ENCODE measurements at regions not wholly inside any gene's neighbourhood (a gene's known extent, or its start where the extent isn't known, plus 50 kb on each side); places are given as distances from the start of the nearest gene placed in this dataset.

- H3K4me1 ChIP-seq (replicated peaks in 1 of 2): no peaks in the 10 kb centered on the region
- no peaks in the 10 kb centered on the region for H3K9me3 ChIP-seq (replicated peaks in 1 of 3)
- no peak overlapping the region for H3K27ac ChIP-seq
- H3K36me3 ChIP-seq (replicated peaks in 1 of 2): no peaks in the 10 kb centered on the region
- intact Hi-C loops (cut with DNase I): no loop called here
- no peaks in the 10 kb centered on the region for H3K27me3 ChIP-seq
- WGBS, 4 donors: 60 to 75% (median 67%) methylated on average over 4 of the region's 4 CpGs
- TF ChIP-seq POLR2A (IDR thresholded peaks at IDR 0.05) (no peak), CTCF (IDR thresholded peaks at IDR 0.05) (no peak)
- no peak for DNase-seq
- no peak overlapping the region for H3K4me3 ChIP-seq
These were observed 277.4 kb downstream of the NKX6-1 start for GRCh38 chr4:84221704-84222103.

GRCh38 chr4:84220990-84221389 lies 278.1 kb downstream of the NKX6-1 start:
- intact Hi-C loops (cut with DNase I): no loop called here
- DNase-seq: no peak
- Histone ChIP-seq H3K27ac (no peak overlapping the region), H3K9me3 (replicated peaks in 1 of 3) (no peaks in the 10 kb centered on the region), H3K36me3 (replicated peaks in 1 of 2) (no peaks in the 10 kb centered on the region), H3K4me3 (no peak overlapping the region), H3K4me1 (replicated peaks in 1 of 2) (no peaks in the 10 kb centered on the region), H3K27me3 (no peaks in the 10 kb centered on the region)
- 73 to 81% (median 77%) methylated on average over 6 of the region's 6 CpGs for WGBS, 4 donors
- TF ChIP-seq CTCF (IDR thresholded peaks at IDR 0.05) (no peak), POLR2A (IDR thresholded peaks at IDR 0.05) (no peak)

- TF ChIP-seq CTCF (IDR thresholded peaks at IDR 0.05) (no peak), POLR2A (IDR thresholded peaks at IDR 0.05) (no peak)
- Histone ChIP-seq H3K9me3 (replicated peaks in 1 of 3) (no peaks in the 10 kb centered on the region), H3K4me3 (no peak overlapping the region), H3K27ac (no peak overlapping the region), H3K36me3 (replicated peaks in 1 of 2) (no peaks in the 10 kb centered on the region), H3K4me1 (replicated peaks in 1 of 2) (no peaks in the 10 kb centered on the region), H3K27me3 (no peaks in the 10 kb centered on the region)
- DNase-seq: no peak
- WGBS, 4 donors: 66 to 82% (median 74%) methylated on average over 1 of the region's 1 CpG
- intact Hi-C loops (cut with DNase I): no loop called here
These were observed 279.4 kb downstream of the NKX6-1 start for GRCh38 chr4:84219656-84220055.

GRCh38 chr4:84218031-84218430 lies 281.1 kb downstream of the NKX6-1 start:
- intact Hi-C loops (cut with DNase I): no loop called here
- Histone ChIP-seq H3K4me3 (no peak overlapping the region), H3K27ac (no peak overlapping the region), H3K36me3 (replicated peaks in 1 of 2) (no peaks in the 10 kb centered on the region), H3K4me1 (replicated peaks in 1 of 2) (no peaks in the 10 kb centered on the region), H3K27me3 (no peaks in the 10 kb centered on the region), H3K9me3 (replicated peaks in 1 of 3) (no peaks in the 10 kb centered on the region)
- no peak for DNase-seq
- TF ChIP-seq POLR2A (IDR thresholded peaks at IDR 0.05): no peak
- no peak for TF ChIP-seq CTCF (IDR thresholded peaks at IDR 0.05)
- WGBS, 4 donors: 63 to 84% (median 69%) methylated on average over 9 of the region's 9 CpGs
